DMS 273 treated with DMSO at 0.1 percent for 48 hours (cell line): ENCODE measurements at regions not wholly inside any gene's neighbourhood (a gene's known extent, or its start where the extent isn't known, plus 50 kb on each side); places are given as distances from the start of the nearest gene placed in this dataset.

Experiments
- DNase-seq: peaks from one replicate; lab custom pipeline; 2025; lab: John Stamatoyannopoulos, UW

GRCh38 chr4:14177987-14178386, 550.5 kb upstream of the BOD1L1 start:
- no peak for DNase-seq

GRCh38 chr4:14178421-14178820, 550.9 kb upstream of the BOD1L1 start:
- DNase-seq = no peak

- DNase-seq = no peak
These were observed 552.6 kb upstream of the BOD1L1 start for GRCh38 chr4:14180166-14180565.

GRCh38 chr4:14180983-14181601, 553.6 kb upstream of the BOD1L1 start:
- no peak for DNase-seq

- no peak for DNase-seq
These were observed 554.6 kb upstream of the BOD1L1 start for GRCh38 chr4:14182148-14182547.

GRCh38 chr4:14184265-14184664, 556.7 kb upstream of the BOD1L1 start:
- peak; percentile 38 for DNase-seq

- DNase-seq = no peak
These were observed 557.2 kb upstream of the BOD1L1 start for GRCh38 chr4:14184767-14185166.

- no peak for DNase-seq
These were observed 560.7 kb upstream of the BOD1L1 start for GRCh38 chr4:14188214-14188613.

GRCh38 chr4:14193601-14194000, 566.1 kb upstream of the BOD1L1 start:
- no peak for DNase-seq

- no peak for DNase-seq
These were observed 568.6 kb upstream of the BOD1L1 start for GRCh38 chr4:14196131-14196530.

GRCh38 chr4:14215116-14215770, 587.7 kb upstream of the BOD1L1 start:
- DNase-seq = no peak

GRCh38 chr4:14217401-14217800, 589.9 kb upstream of the BOD1L1 start:
- DNase-seq = no peak

- DNase-seq = no peak
These were observed 591.1 kb upstream of the BOD1L1 start for GRCh38 chr4:14218641-14219040.

- no peak for DNase-seq
These were observed 593.7 kb upstream of the BOD1L1 start for GRCh38 chr4:14221176-14221575.

- no peak for DNase-seq
These were observed 595.0 kb upstream of the BOD1L1 start for GRCh38 chr4:14222377-14223029.

GRCh38 chr4:14223461-14223860, 595.9 kb upstream of the BOD1L1 start:
- no peak for DNase-seq

GRCh38 chr4:14225688-14226207, 598.2 kb upstream of the BOD1L1 start:
- no peak for DNase-seq

- no peak for DNase-seq
These were observed 605.6 kb upstream of the BOD1L1 start for GRCh38 chr4:14233126-14233525.

GRCh38 chr4:14234307-14234706, 606.8 kb upstream of the BOD1L1 start:
- no peak for DNase-seq

GRCh38 chr4:14236359-14236758, 608.8 kb upstream of the BOD1L1 start:
- no peak for DNase-seq

- no peak for DNase-seq
These were observed 610.4 kb upstream of the BOD1L1 start for GRCh38 chr4:14237911-14238310.

- no peak for DNase-seq
These were observed 614.0 kb upstream of the BOD1L1 start for GRCh38 chr4:14241574-14241973.

- no peak for DNase-seq
These were observed 620.2 kb upstream of the BOD1L1 start for GRCh38 chr4:14247767-14248166.
